PC-9 (cell line): ENCODE measurements at regions not wholly inside any gene's neighbourhood (a gene's known extent, or its start where the extent isn't known, plus 50 kb on each side); places are given as distances from the start of the nearest gene placed in this dataset.

Experiments used
- BruUV-seq: library from RNA; stranded (reverse); fragments of 400-500 nt; replicated peaks from 2 replicates; lab custom pipeline; 2021; lab: Mats Ljungman, UMichigan
- CTCF ChIA-PET: fragments of 300-600 bp; sonication (Branson Sonifier 250); formaldehyde crosslinking; loops from one replicate; lab custom pipeline; 2022; ENCODE audit warnings: antibody characterized with exemption; lab: Charles Lee
- POLR2A ChIA-PET: fragments of 300-600 bp; sonication (Branson Sonifier 250); formaldehyde crosslinking; loops from one replicate; lab custom pipeline; 2022; ENCODE audit warnings: antibody characterized with exemption; ENCODE audit not compliant: unreplicated experiment; lab: Charles Lee
- DNase-seq, 2 experiments: peaks; one replicate each; pipeline versions ENCODE4 v3.0.0 to v3.0.0-alpha.2; 2015 to 2022; ENCODE audit warnings: mixed read lengths in 1 of 2
- H2AFZ ChIP-seq: fragments of 200-600 bp; sonication (generic); 2 replicates; pipeline ENCODE4 v1.8.1; 2017; ENCODE audit warnings: antibody characterized with exemption
- H3F3A ChIP-seq: fragments of 200-600 bp; sonication (generic); 2 replicates; pipeline ENCODE4 v1.8.1; 2017; ENCODE audit warnings: antibody characterized with exemption, mild to moderate bottlenecking, low read depth; ENCODE audit not compliant: insufficient read depth
- H3K27ac ChIP-seq: fragments of 200-600 bp; sonication (generic); 2 replicates; pipeline ENCODE4 v1.6.1; 2016; ENCODE audit warnings: mixed run types
- H3K27me3 ChIP-seq: fragments of 200-600 bp; sonication (generic); 2 replicates; pipeline ENCODE4 v1.6.1; 2016; ENCODE audit warnings: low read depth, mixed run types; ENCODE audit not compliant: insufficient read depth
- H3K36me3 ChIP-seq: fragments of 200-600 bp; sonication (generic); 2 replicates; pipeline ENCODE4 v1.6.1; 2016; ENCODE audit warnings: low read depth, mixed run types
- H3K4me1 ChIP-seq: fragments of 200-600 bp; sonication (generic); replicated peaks from 2 replicates; pipeline ENCODE4 v1.6.1; 2016; ENCODE audit warnings: mixed run types; ENCODE audit not compliant: insufficient read depth
- H3K4me2 ChIP-seq: fragments of 200-600 bp; sonication (generic); 2 replicates; pipeline ENCODE4 v1.6.1; 2017; ENCODE audit warnings: mixed run types
- H3K4me3 ChIP-seq: fragments of 200-600 bp; sonication (generic); 2 replicates; pipeline ENCODE4 v1.6.1; 2016; ENCODE audit warnings: mixed run types
- H3K79me2 ChIP-seq: fragments of 200-600 bp; sonication (generic); 2 replicates; pipeline ENCODE4 v1.6.1; 2017; ENCODE audit warnings: low read depth, mixed run types
- H3K9me2 ChIP-seq: fragments of 200-600 bp; sonication (generic); 2 replicates; pipeline ENCODE4 v1.8.1; 2017; ENCODE audit warnings: mild to moderate bottlenecking; ENCODE audit not compliant: insufficient read depth
- H3K9me3 ChIP-seq: fragments of 200-600 bp; sonication (generic); 2 replicates; pipeline ENCODE4 v1.8.1; 2016; ENCODE audit warnings: low read depth; ENCODE audit not compliant: insufficient read depth
- H4K20me1 ChIP-seq: fragments of 200-600 bp; sonication (generic); 2 replicates; pipeline ENCODE4 v1.8.1; 2017; ENCODE audit not compliant: insufficient read depth
- EZH2 ChIP-seq: fragments of 200-600 bp; sonication (generic); IDR thresholded peaks from 2 replicates; pipeline ENCODE4 v1.8.0; 2017; ENCODE audit warnings: antibody characterized with exemption, low read depth
- intact Hi-C: fragments of 100-400 bp; cut with micrococcal nuclease; formaldehyde crosslinking; loops from one replicate; pipeline ENCODE4 v1.10.0; 2022; ENCODE audit not compliant: unreplicated experiment
- TF ChIP-seq, protein P1 (sequence below): fragments of 200-600 bp; sonication (generic); conservative IDR thresholded peaks from 2 replicates; pipeline ENCODE4 v1.6.1; 2017; ENCODE audit warnings: mixed run types, antibody characterized with exemption, mild to moderate bottlenecking, moderate library complexity

DNA sequence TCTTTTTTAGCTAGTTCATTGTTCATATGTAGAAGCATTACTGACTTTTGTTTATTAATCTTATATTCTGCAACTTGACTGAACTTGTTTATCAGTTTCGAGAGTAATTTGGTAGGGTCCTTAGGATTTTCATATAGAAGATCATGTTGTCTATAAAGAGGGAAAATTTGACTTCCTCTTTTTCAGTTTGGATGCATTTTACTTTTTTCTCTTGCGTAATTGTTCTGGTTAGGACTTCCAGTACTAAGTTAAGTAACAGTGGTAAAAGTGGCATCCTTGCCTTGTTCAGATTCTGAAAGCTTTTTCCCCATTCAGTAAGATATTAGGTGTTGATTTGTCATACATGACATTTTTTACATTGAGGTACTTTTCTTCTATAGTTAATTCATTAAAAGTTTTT lies 726.0 kb downstream of the KCNJ3 start:
- ChIA-PET POLR2A (no interaction called here), CTCF (no interaction called here)
- H3K4me2 ChIP-seq: no peak overlapping the region
- no peaks in the 10 kb centered on the region for H3K36me3 ChIP-seq
- no peaks in the 10 kb centered on the region for H3K27me3 ChIP-seq
- no peaks in the 10 kb centered on the region for H3K79me2 ChIP-seq
- no peaks in the 10 kb centered on the region for H3K4me1 ChIP-seq
- no peak overlapping the region for H2AFZ ChIP-seq
- no peaks in the 10 kb centered on the region for H4K20me1 ChIP-seq
- H3K9me3 ChIP-seq: no peaks in the 10 kb centered on the region
- H3K9me2 ChIP-seq: no peaks in the 10 kb centered on the region
- no TSS peak for BruUV-seq
- H3F3A ChIP-seq: no peaks in the 10 kb centered on the region
- no peak for TF ChIP-seq EZH2
- intact Hi-C loops: no loop called here
- no peak for DNase-seq
- H3K27ac ChIP-seq: no peak overlapping the region
- H3K4me3 ChIP-seq: no peak overlapping the region

DNA sequence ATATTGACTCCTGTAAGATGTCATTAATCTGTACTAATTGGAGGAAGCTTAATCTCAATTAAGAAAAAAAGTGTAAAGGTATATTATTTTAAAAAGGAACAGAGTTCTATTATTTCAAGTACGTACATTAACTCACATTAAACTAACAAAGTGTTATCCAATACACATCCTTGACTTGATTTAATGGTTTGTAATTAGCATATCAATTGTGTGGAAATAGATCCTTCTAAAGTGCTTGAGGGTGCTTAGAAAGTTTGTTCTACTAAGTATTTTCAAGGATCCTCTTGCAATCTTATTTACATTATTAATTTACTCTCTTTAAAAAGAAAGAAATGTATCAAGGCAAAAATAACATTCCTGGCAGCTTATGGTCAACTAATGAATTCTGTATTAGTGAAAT lies 720.3 kb downstream of the KCNJ3 start:
- Histone ChIP-seq H3F3A (no peaks in the 10 kb centered on the region), H3K4me2 (no peak overlapping the region), H3K9me2 (no peaks in the 10 kb centered on the region), H4K20me1 (no peaks in the 10 kb centered on the region), H3K79me2 (no peaks in the 10 kb centered on the region), H3K27me3 (no peaks in the 10 kb centered on the region), H3K27ac (no peak overlapping the region), H3K9me3 (no peaks in the 10 kb centered on the region), H2AFZ (no peak overlapping the region), H3K36me3 (no peaks in the 10 kb centered on the region), H3K4me3 (no peak overlapping the region), H3K4me1 (no peaks in the 10 kb centered on the region)
- POLR2A ChIA-PET: no interaction called here
- BruUV-seq: no TSS peak
- TF ChIP-seq EZH2: no peak
- TF ChIP-seq, protein P1, sequence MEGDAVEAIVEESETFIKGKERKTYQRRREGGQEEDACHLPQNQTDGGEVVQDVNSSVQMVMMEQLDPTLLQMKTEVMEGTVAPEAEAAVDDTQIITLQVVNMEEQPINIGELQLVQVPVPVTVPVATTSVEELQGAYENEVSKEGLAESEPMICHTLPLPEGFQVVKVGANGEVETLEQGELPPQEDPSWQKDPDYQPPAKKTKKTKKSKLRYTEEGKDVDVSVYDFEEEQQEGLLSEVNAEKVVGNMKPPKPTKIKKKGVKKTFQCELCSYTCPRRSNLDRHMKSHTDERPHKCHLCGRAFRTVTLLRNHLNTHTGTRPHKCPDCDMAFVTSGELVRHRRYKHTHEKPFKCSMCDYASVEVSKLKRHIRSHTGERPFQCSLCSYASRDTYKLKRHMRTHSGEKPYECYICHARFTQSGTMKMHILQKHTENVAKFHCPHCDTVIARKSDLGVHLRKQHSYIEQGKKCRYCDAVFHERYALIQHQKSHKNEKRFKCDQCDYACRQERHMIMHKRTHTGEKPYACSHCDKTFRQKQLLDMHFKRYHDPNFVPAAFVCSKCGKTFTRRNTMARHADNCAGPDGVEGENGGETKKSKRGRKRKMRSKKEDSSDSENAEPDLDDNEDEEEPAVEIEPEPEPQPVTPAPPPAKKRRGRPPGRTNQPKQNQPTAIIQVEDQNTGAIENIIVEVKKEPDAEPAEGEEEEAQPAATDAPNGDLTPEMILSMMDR: no peak
- CTCF ChIA-PET: no interaction called here
- no peak for DNase-seq
- intact Hi-C loops: no loop called here

DNA sequence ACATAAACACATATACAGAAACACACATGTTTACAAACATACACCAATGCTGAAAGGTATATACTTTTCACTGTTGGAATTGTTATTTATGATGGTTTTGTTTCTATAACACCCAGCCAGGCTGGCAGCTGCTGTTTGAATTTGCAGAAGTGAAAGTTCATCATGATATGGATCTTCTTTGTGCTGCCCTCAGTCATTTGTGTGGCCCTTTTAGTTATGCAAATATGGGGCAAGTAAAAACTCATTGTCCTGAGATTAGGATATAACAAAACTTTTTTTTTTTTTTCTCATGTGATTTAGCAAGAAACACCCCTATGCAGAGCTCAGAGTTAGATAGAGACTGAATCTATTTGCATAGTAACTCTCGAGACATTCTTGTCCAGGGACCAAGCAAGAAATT lies 714.1 kb downstream of the KCNJ3 start:
- BruUV-seq: no TSS peak
- intact Hi-C loops: no loop called here

More for the DNA sequence above, 714.1 kb downstream of the KCNJ3 start:
- TF ChIP-seq, protein P1: no peak
- TF ChIP-seq EZH2: no peak
- Histone ChIP-seq H2AFZ (no peak overlapping the region), H3K27ac (no peak overlapping the region), H3F3A (no peaks in the 10 kb centered on the region), H3K9me2 (no peaks in the 10 kb centered on the region), H4K20me1 (no peaks in the 10 kb centered on the region), H3K27me3 (no peaks in the 10 kb centered on the region), H3K9me3 (no peaks in the 10 kb centered on the region), H3K36me3 (no peaks in the 10 kb centered on the region), H3K79me2 (no peaks in the 10 kb centered on the region), H3K4me3 (no peak overlapping the region), H3K4me1 (no peaks in the 10 kb centered on the region), H3K4me2 (no peak overlapping the region)
- CTCF ChIA-PET: no interaction called here
- no peak for DNase-seq
- POLR2A ChIA-PET: no interaction called here
